Activated CD8-positive, alpha-beta T cell treated with anti-CD3 and anti-CD28 coated beads, Interleukin-2, amount 10 ng/mL, durations not matched to agents 7 days and 5 days (primary cell): ENCODE measurements at regions not wholly inside any gene's neighbourhood (a gene's known extent, or its start where the extent isn't known, plus 50 kb on each side); places are given as distances from the start of the nearest gene placed in this dataset.

Experiments used
- ATAC-seq: fragments of 150-1000 bp; cut with Tn5 transposase; one replicate; pipeline ENCODE4 v1.10.0; 2021; ENCODE audit warnings: moderate library complexity
- CTCF ChIA-PET: fragments of 350-600 bp; sonication (Branson Sonifier 250); formaldehyde crosslinking; loops from one replicate; lab custom pipeline; 2021; ENCODE audit warnings: antibody characterized with exemption; lab: Charles Lee
- POLR2A ChIA-PET: fragments of 350-600 bp; sonication (Branson Sonifier 250); formaldehyde crosslinking; loops from one replicate; lab custom pipeline; 2021; ENCODE audit warnings: antibody characterized with exemption; lab: Charles Lee
- DNase-seq: peaks from one replicate; pipeline ENCODE4 v3.0.0-alpha.2; 2020
- H3K27ac Mint-ChIP-seq: one replicate; pipeline ENCODE4 v1.8.0; 2021; ENCODE audit warnings: mild to moderate bottlenecking, mixed read lengths
- H3K27me3 Mint-ChIP-seq: one replicate; pipeline ENCODE4 v1.8.0; 2021; ENCODE audit warnings: low read depth, mixed read lengths
- H3K36me3 Mint-ChIP-seq: one replicate; pipeline ENCODE4 v1.8.0; 2021; ENCODE audit warnings: low read depth, mixed read lengths
- H3K4me1 Mint-ChIP-seq: one replicate; pipeline ENCODE4 v1.8.0; 2021; ENCODE audit warnings: low read depth, mixed read lengths
- H3K4me3 Mint-ChIP-seq: one replicate; pipeline ENCODE4 v1.8.0; 2021; ENCODE audit warnings: mild to moderate bottlenecking, mixed read lengths
- H3K9me3 Mint-ChIP-seq: one replicate; pipeline ENCODE4 v1.8.0; 2022; ENCODE audit warnings: mixed read lengths; ENCODE audit not compliant: insufficient read depth

GRCh38 chr15:96600350-96600749 lies 269.9 kb downstream of the NR2F2 start:
- no peak overlapping the region for H3K4me3 Mint-ChIP-seq
- ATAC-seq (no peak), DNase-seq (no peak)
- H3K27ac Mint-ChIP-seq = no peak overlapping the region
- H3K36me3 Mint-ChIP-seq = no peaks in the 10 kb centered on the region
- no peaks in the 10 kb centered on the region for H3K9me3 Mint-ChIP-seq
- no peaks in the 10 kb centered on the region for H3K4me1 Mint-ChIP-seq
- no peaks in the 10 kb centered on the region for H3K27me3 Mint-ChIP-seq
- CTCF ChIA-PET = no interaction called here
- POLR2A ChIA-PET = no interaction called here

GRCh38 chr15:96606617-96607016 lies 276.1 kb downstream of the NR2F2 start:
- CTCF ChIA-PET = no interaction called here
- POLR2A ChIA-PET = no interaction called here
- H3K27me3 Mint-ChIP-seq = no peaks in the 10 kb centered on the region
- no peaks in the 10 kb centered on the region for H3K9me3 Mint-ChIP-seq
- no peaks in the 10 kb centered on the region for H3K4me1 Mint-ChIP-seq
- no peak for ATAC-seq
- no peak overlapping the region for H3K4me3 Mint-ChIP-seq
- H3K27ac Mint-ChIP-seq = no peak overlapping the region
- H3K36me3 Mint-ChIP-seq = no peaks in the 10 kb centered on the region
- no peak for DNase-seq

GRCh38 chr15:96610757-96611156 lies 280.3 kb downstream of the NR2F2 start:
- Mint-ChIP-seq H3K27me3 (no peaks in the 10 kb centered on the region), H3K4me3 (no peak overlapping the region), H3K4me1 (no peaks in the 10 kb centered on the region), H3K9me3 (no peaks in the 10 kb centered on the region), H3K27ac (no peak overlapping the region), H3K36me3 (no peaks in the 10 kb centered on the region)
- no peak for DNase-seq
- ChIA-PET POLR2A (no interaction called here), CTCF (no interaction called here)
- no peak for ATAC-seq

GRCh38 chr15:96612917-96613316 lies 282.4 kb downstream of the NR2F2 start:
- POLR2A ChIA-PET = no interaction called here
- Mint-ChIP-seq H3K27ac (no peak overlapping the region), H3K4me1 (no peaks in the 10 kb centered on the region), H3K27me3 (no peaks in the 10 kb centered on the region), H3K9me3 (no peaks in the 10 kb centered on the region), H3K36me3 (no peaks in the 10 kb centered on the region), H3K4me3 (no peak overlapping the region)
- CTCF ChIA-PET = no interaction called here
- ATAC-seq (no peak), DNase-seq (no peak)

- no peak overlapping the region for H3K4me3 Mint-ChIP-seq
- CTCF ChIA-PET = no interaction called here
These were observed 288.7 kb downstream of the NR2F2 start for GRCh38 chr15:96619174-96619573.

GRCh38 chr15:96622714-96623113 lies 292.2 kb downstream of the NR2F2 start:
- peaks cover 4% of the 10 kb centered on the region for H3K9me3 Mint-ChIP-seq
- ChIA-PET POLR2A (no interaction called here), CTCF (no interaction called here)
- no peak overlapping the region for H3K27ac Mint-ChIP-seq
- no peaks in the 10 kb centered on the region for H3K36me3 Mint-ChIP-seq
- ATAC-seq (no peak), DNase-seq (no peak)
- H3K4me3 Mint-ChIP-seq = no peak overlapping the region
- no peaks in the 10 kb centered on the region for H3K4me1 Mint-ChIP-seq
- H3K27me3 Mint-ChIP-seq = no peaks in the 10 kb centered on the region

More at GRCh38 chr15:96619174-96619573, 288.7 kb downstream of the NR2F2 start:
- no peak for ATAC-seq
- Mint-ChIP-seq H3K4me1 (no peaks in the 10 kb centered on the region), H3K9me3 (peaks cover 4% of the 10 kb centered on the region), H3K36me3 (no peaks in the 10 kb centered on the region), H3K27ac (no peak overlapping the region), H3K27me3 (no peaks in the 10 kb centered on the region)
- DNase-seq = no peak
- POLR2A ChIA-PET = no interaction called here

GRCh38 chr15:96625256-96625655 lies 294.8 kb downstream of the NR2F2 start:
- Mint-ChIP-seq H3K4me3 (no peak overlapping the region), H3K36me3 (no peaks in the 10 kb centered on the region)
- CTCF ChIA-PET = no interaction called here

GRCh38 chr15:96627031-96627568 lies 296.6 kb downstream of the NR2F2 start:
- Mint-ChIP-seq H3K27me3 (no peaks in the 10 kb centered on the region), H3K4me1 (no peaks in the 10 kb centered on the region), H3K27ac (no peak overlapping the region), H3K4me3 (no peak overlapping the region), H3K9me3 (no peaks in the 10 kb centered on the region), H3K36me3 (no peaks in the 10 kb centered on the region)
- CTCF ChIA-PET = no interaction called here
- POLR2A ChIA-PET = no interaction called here
- ATAC-seq = no peak
- no peak for DNase-seq

More at GRCh38 chr15:96625256-96625655, 294.8 kb downstream of the NR2F2 start:
- DNase-seq (no peak), ATAC-seq (no peak)
- Mint-ChIP-seq H3K9me3 (no peaks in the 10 kb centered on the region), H3K27ac (no peak overlapping the region), H3K4me1 (no peaks in the 10 kb centered on the region), H3K27me3 (no peaks in the 10 kb centered on the region)
- POLR2A ChIA-PET = no interaction called here

GRCh38 chr15:96629511-96629910 lies 299.0 kb downstream of the NR2F2 start:
- Mint-ChIP-seq H3K27me3 (no peaks in the 10 kb centered on the region), H3K4me3 (no peak overlapping the region), H3K27ac (no peak overlapping the region), H3K9me3 (peaks cover 4% of the 10 kb centered on the region), H3K36me3 (no peaks in the 10 kb centered on the region), H3K4me1 (no peaks in the 10 kb centered on the region)
- CTCF ChIA-PET = no interaction called here
- ATAC-seq = no peak
- no peak for DNase-seq
- POLR2A ChIA-PET = no interaction called here

GRCh38 chr15:96638793-96639192 lies 308.3 kb downstream of the NR2F2 start:
- DNase-seq (no peak), ATAC-seq (no peak)
- Mint-ChIP-seq H3K36me3 (no peaks in the 10 kb centered on the region), H3K27me3 (no peaks in the 10 kb centered on the region), H3K27ac (no peak overlapping the region), H3K4me3 (no peak overlapping the region), H3K9me3 (peaks cover 3% of the 10 kb centered on the region), H3K4me1 (no peaks in the 10 kb centered on the region)
- CTCF ChIA-PET = no interaction called here
- POLR2A ChIA-PET = no interaction called here

- Mint-ChIP-seq H3K36me3 (no peaks in the 10 kb centered on the region), H3K4me3 (no peak overlapping the region), H3K27me3 (no peaks in the 10 kb centered on the region), H3K9me3 (peaks cover 4% of the 10 kb centered on the region), H3K27ac (no peak overlapping the region), H3K4me1 (no peaks in the 10 kb centered on the region)
- DNase-seq (no peak), ATAC-seq (no peak)
- ChIA-PET CTCF (no interaction called here), POLR2A (no interaction called here)
These were observed 315.3 kb downstream of the NR2F2 start for GRCh38 chr15:96645796-96646195.

- Mint-ChIP-seq H3K4me3 (no peak overlapping the region), H3K27ac (no peak overlapping the region), H3K4me1 (no peaks in the 10 kb centered on the region), H3K36me3 (no peaks in the 10 kb centered on the region), H3K27me3 (no peaks in the 10 kb centered on the region), H3K9me3 (peaks cover 4% of the 10 kb centered on the region)
- POLR2A ChIA-PET = no interaction called here
- no peak for DNase-seq
- CTCF ChIA-PET = no interaction called here
- ATAC-seq = no peak
These were observed 318.4 kb downstream of the NR2F2 start for GRCh38 chr15:96648866-96649265.

- no peak for DNase-seq
- Mint-ChIP-seq H3K36me3 (no peaks in the 10 kb centered on the region), H3K4me3 (no peak overlapping the region), H3K9me3 (no peaks in the 10 kb centered on the region), H3K27me3 (no peaks in the 10 kb centered on the region), H3K27ac (no peak overlapping the region), H3K4me1 (no peaks in the 10 kb centered on the region)
- ChIA-PET POLR2A (no interaction called here), CTCF (no interaction called here)
- ATAC-seq = no peak
These were observed 326.6 kb downstream of the NR2F2 start for GRCh38 chr15:96657096-96657495.
